ENCODE measurements at regions not wholly inside any gene's neighbourhood (a gene's known extent, or its start where the extent isn't known, plus 50 kb on each side); places are given as distances from the start of the nearest gene placed in this dataset.

- H3K4me3 ChIP-seq (ENCODE audit: low read depth, low read length) = no peak overlapping the region
- DNase-seq (ENCODE audit: low read depth) = no peak
- TF ChIP-seq CTCF (IDR thresholded peaks at IDR 0.05; ENCODE audit: low read depth, low read length, missing control alignments) = no peak
These were observed 377.8 kb upstream of the PRKX start for GRCh38 chrX:4091046-4091760.

GRCh38 chrX:4059893-4060292 lies 346.4 kb upstream of the PRKX start:
- no peak for DNase-seq (ENCODE audit: low read depth)
- no peak for TF ChIP-seq CTCF (IDR thresholded peaks at IDR 0.05; ENCODE audit: low read depth, low read length, missing control alignments)
- H3K4me3 ChIP-seq (ENCODE audit: low read depth, low read length) = no peak overlapping the region

- no peak for DNase-seq (ENCODE audit: low read depth)
- TF ChIP-seq CTCF (IDR thresholded peaks at IDR 0.05; ENCODE audit: low read depth, low read length, missing control alignments) = no peak
- no peak overlapping the region for H3K4me3 ChIP-seq (ENCODE audit: low read depth, low read length)
These were observed 330.5 kb upstream of the PRKX start for GRCh38 chrX:4043951-4044350.

GRCh38 chrX:4035874-4036273 lies 322.4 kb upstream of the PRKX start:
- DNase-seq (ENCODE audit: low read depth) = no peak
- no peak for TF ChIP-seq CTCF (IDR thresholded peaks at IDR 0.05; ENCODE audit: low read depth, low read length, missing control alignments)
- H3K4me3 ChIP-seq (ENCODE audit: low read depth, low read length) = no peak overlapping the region

- TF ChIP-seq CTCF (IDR thresholded peaks at IDR 0.05; ENCODE audit: low read depth, low read length, missing control alignments) = no peak
- H3K4me3 ChIP-seq (ENCODE audit: low read depth, low read length) = no peak overlapping the region
- DNase-seq (ENCODE audit: low read depth) = no peak
These were observed 314.7 kb upstream of the PRKX start for GRCh38 chrX:4028151-4028550.

- DNase-seq (ENCODE audit: low read depth) = no peak
- no peak for TF ChIP-seq CTCF (IDR thresholded peaks at IDR 0.05; ENCODE audit: low read depth, low read length, missing control alignments)
- H3K4me3 ChIP-seq (ENCODE audit: low read depth, low read length) = no peak overlapping the region
These were observed 291.8 kb upstream of the PRKX start for GRCh38 chrX:4005281-4005680.

- DNase-seq (ENCODE audit: low read depth) = no peak
- no peak overlapping the region for H3K4me3 ChIP-seq (ENCODE audit: low read depth, low read length)
- no peak for TF ChIP-seq CTCF (IDR thresholded peaks at IDR 0.05; ENCODE audit: low read depth, low read length, missing control alignments)
These were observed 291.4 kb upstream of the PRKX start for GRCh38 chrX:4004822-4005221.

Measured in GM12864 (cell line).